ENCODE measurements at regions not wholly inside any gene's neighbourhood (a gene's known extent, or its start where the extent isn't known, plus 50 kb on each side); places are given as distances from the start of the nearest gene placed in this dataset.

GRCh38 chr9:134537951-134538641 lies 103.5 kb upstream of the COL5A1 start:
- DNase-seq (no peak), ATAC-seq (ENCODE audit: low FRiP score in 2 of 2) (peak in 1 of 2 donors; percentile 85)
- H3K27ac ChIP-seq = no peak overlapping the region
- no peaks in the 10 kb centered on the region for H3K4me1 ChIP-seq
- no peaks in the 10 kb centered on the region for H3K36me3 ChIP-seq
- no peak overlapping the region for H3K4me3 ChIP-seq
- WGBS, 2 donors = 78 to 84% methylated on average over 20 to 21 of the region's 21 CpGs
- no peaks in the 10 kb centered on the region for H3K27me3 ChIP-seq
- no peak for TF ChIP-seq POLR2AphosphoS5 (IDR thresholded peaks at IDR 0.05)
- no peak for TF ChIP-seq EP300 (IDR thresholded peaks at IDR 0.05)
- TF ChIP-seq CTCF (IDR thresholded peaks at IDR 0.05) = no peak
- TF ChIP-seq POLR2A (IDR thresholded peaks at IDR 0.05) = no peak
- H3K9me3 ChIP-seq = no peaks in the 10 kb centered on the region

- Histone ChIP-seq H3K27me3 (no peaks in the 10 kb centered on the region), H3K36me3 (no peaks in the 10 kb centered on the region), H3K9me3 (no peaks in the 10 kb centered on the region), H3K27ac (no peak overlapping the region), H3K4me1 (no peaks in the 10 kb centered on the region), H3K4me3 (no peak overlapping the region)
- WGBS, 2 donors = 81 to 82% methylated on average over 20 of the region's 21 CpGs
- DNase-seq (no peak), ATAC-seq (ENCODE audit: low FRiP score in 2 of 2) (no peak)
- TF ChIP-seq EP300 (IDR thresholded peaks at IDR 0.05) (no peak), POLR2AphosphoS5 (IDR thresholded peaks at IDR 0.05) (no peak), CTCF (IDR thresholded peaks at IDR 0.05) (no peak)
These were observed 102.6 kb upstream of the COL5A1 start for GRCh38 chr9:134538856-134539566.

- ATAC-seq (ENCODE audit: low FRiP score in 2 of 2) (no peak), DNase-seq (no peak)
- H3K27me3 ChIP-seq = no peaks in the 10 kb centered on the region
- no peaks in the 10 kb centered on the region for H3K4me1 ChIP-seq
- no peak for TF ChIP-seq POLR2AphosphoS5 (IDR thresholded peaks at IDR 0.05)
- TF ChIP-seq POLR2A (IDR thresholded peaks at IDR 0.05) = no peak
- no peak for TF ChIP-seq CTCF (IDR thresholded peaks at IDR 0.05)
- no peak for TF ChIP-seq EP300 (IDR thresholded peaks at IDR 0.05)
- no peak overlapping the region for H3K27ac ChIP-seq
- H3K9me3 ChIP-seq = no peaks in the 10 kb centered on the region
- 67 to 70% methylated on average over 11 of the region's 11 CpGs for WGBS, 2 donors
- no peaks in the 10 kb centered on the region for H3K36me3 ChIP-seq
- no peak overlapping the region for H3K4me3 ChIP-seq
These were observed 101.9 kb upstream of the COL5A1 start for GRCh38 chr9:134539586-134540194.

GRCh38 chr9:134540276-134541096 lies 101.1 kb upstream of the COL5A1 start:
- Histone ChIP-seq H3K9me3 (no peaks in the 10 kb centered on the region), H3K4me3 (no peak overlapping the region), H3K27me3 (no peaks in the 10 kb centered on the region), H3K27ac (no peak overlapping the region), H3K36me3 (no peaks in the 10 kb centered on the region), H3K4me1 (no peaks in the 10 kb centered on the region)
- DNase-seq (no peak), ATAC-seq (ENCODE audit: low FRiP score in 2 of 2) (no peak)
- no peak for TF ChIP-seq EP300 (IDR thresholded peaks at IDR 0.05)
- TF ChIP-seq POLR2A (IDR thresholded peaks at IDR 0.05) = no peak
- no peak for TF ChIP-seq POLR2AphosphoS5 (IDR thresholded peaks at IDR 0.05)
- no peak for TF ChIP-seq CTCF (IDR thresholded peaks at IDR 0.05)
- 84 to 88% methylated on average over 12 to 19 of the region's 19 CpGs for WGBS, 2 donors
